ENCODE measurements at regions not wholly inside any gene's neighbourhood (a gene's known extent, or its start where the extent isn't known, plus 50 kb on each side); places are given as distances from the start of the nearest gene placed in this dataset.

- TF ChIP-seq CTCF (conservative IDR thresholded peaks at IDR 0.05; ENCODE audit: low read depth, low read length) (no peak), EZH2 (IDR thresholded peaks at IDR 0.05; ENCODE audit: borderline replicate concordance, low read depth, low read length, poor library complexity, severe bottlenecking) (no peak)
Observed at GRCh38 chr13:88329066-88329465, 657.9 kb downstream of the SLITRK5 start.

Measured in A673 (cell line).